GM19372 (cell line): ENCODE measurements at regions not wholly inside any gene's neighbourhood (a gene's known extent, or its start where the extent isn't known, plus 50 kb on each side); places are given as distances from the start of the nearest gene placed in this dataset.
"Not testable (repeated sequence)": the region's sequence is repeated elsewhere in the genome, so short reads cannot be mapped to it uniquely, and the experiment has no call there.

Source experiments
- ATAC-seq: cut with Tn5 transposase; IDR thresholded peaks from one replicate; pipeline ENCODE4 v1.9.1; 2021; ENCODE audit warnings: mild to moderate bottlenecking, low read depth, moderate library complexity; ENCODE audit not compliant: unreplicated experiment

- ATAC-seq = no peak
Observed at GRCh38 chr1:104630567-104631149, 881.0 kb downstream of the AMY1C start.

- peak; percentile 80 for ATAC-seq
Observed at GRCh38 chr1:104636581-104636980, 886.9 kb downstream of the AMY1C start.

- no peak for ATAC-seq
Observed at GRCh38 chr1:104646233-104646632, 896.5 kb downstream of the AMY1C start.

- ATAC-seq = no peak
Observed at GRCh38 chr1:104648269-104648691, 898.6 kb downstream of the AMY1C start.

- ATAC-seq = not testable (repeated sequence)
Observed at GRCh38 chr1:104664374-104664773, 914.7 kb downstream of the AMY1C start.

- no peak for ATAC-seq
Observed at GRCh38 chr1:104665300-104665699, 915.6 kb downstream of the AMY1C start.

GRCh38 chr1:104671684-104672353 lies 922.1 kb downstream of the AMY1C start:
- ATAC-seq = no peak

- ATAC-seq = no peak
Observed at GRCh38 chr1:104699433-104699832, 949.7 kb downstream of the AMY1C start.

GRCh38 chr1:104702731-104703130 lies 953.0 kb downstream of the AMY1C start:
- ATAC-seq = no peak

GRCh38 chr1:104706631-104707147 lies 957.0 kb downstream of the AMY1C start:
- no peak for ATAC-seq

- no peak for ATAC-seq
Observed at GRCh38 chr1:104718752-104719151, 969.1 kb downstream of the AMY1C start.

- no peak for ATAC-seq
Observed at GRCh38 chr1:104720741-104721140, 971.0 kb downstream of the AMY1C start.

GRCh38 chr1:104726917-104727316 lies 977.2 kb downstream of the AMY1C start:
- no peak for ATAC-seq

GRCh38 chr1:104733866-104734265 lies 984.2 kb downstream of the AMY1C start:
- no peak for ATAC-seq

GRCh38 chr1:104745875-104746274 lies 996.2 kb downstream of the AMY1C start:
- ATAC-seq = no peak

GRCh38 chr1:104746994-104747393 lies 997.3 kb downstream of the AMY1C start:
- peak; percentile 76 for ATAC-seq

GRCh38 chr1:104760017-104760416 lies 1010.3 kb downstream of the AMY1C start:
- peak; percentile 90 for ATAC-seq

- ATAC-seq = no peak
Observed at GRCh38 chr1:104761961-104762570, 1012.4 kb downstream of the AMY1C start.

- ATAC-seq = peak; percentile 72
Observed at GRCh38 chr1:104765085-104765484, 1015.4 kb downstream of the AMY1C start.

GRCh38 chr1:104768466-104768865 lies 1018.8 kb downstream of the AMY1C start:
- ATAC-seq = peak; percentile 45

GRCh38 chr1:104780470-104781078 lies 1030.9 kb downstream of the AMY1C start:
- peak; percentile 54 for ATAC-seq
